IMR-90 (cell line): ENCODE measurements at regions not wholly inside any gene's neighbourhood (a gene's known extent, or its start where the extent isn't known, plus 50 kb on each side); places are given as distances from the start of the nearest gene placed in this dataset.

Experiments
- ATAC-seq: fragments of 200-7000 bp; cut with Tn5 transposase; 2 replicates; pipeline ENCODE4 v1.9.1; 2020; ENCODE audit warnings: low read depth, mild to moderate bottlenecking, moderate library complexity
- BruUV-seq: library from RNA; stranded (reverse); fragments of 400-500 nt; replicated peaks from 2 replicates; lab custom pipeline; 2021; lab: Mats Ljungman, UMichigan
- CTCF ChIA-PET: fragments of 300-600 bp; formaldehyde crosslinking; extraction: SDS; loops from one replicate; lab custom pipeline; 2021; ENCODE audit warnings: antibody characterized with exemption; lab: Yijun Ruan, JAX
- POLR2A ChIA-PET: fragments of 300-600 bp; sonication (Branson Sonifier 250); formaldehyde crosslinking; loops from one replicate; lab custom pipeline; 2022; ENCODE audit warnings: antibody characterized with exemption; ENCODE audit not compliant: unreplicated experiment; lab: Charles Lee
- DNase-seq: peaks from one replicate; pipeline ENCODE4 v3.0.0; 2013
- H2AFZ ChIP-seq: replicated peaks from 2 replicates; pipeline ENCODE3; 2013; ENCODE audit warnings: low read length, mild to moderate bottlenecking; ENCODE audit not compliant: poor library complexity
- H2AK5ac ChIP-seq: 2 replicates; pipeline ENCODE4 v1.6.1; 2013; ENCODE audit warnings: low read depth, low read length, inconsistent platforms
- H2AK9ac ChIP-seq: replicated peaks from 2 replicates; pipeline ENCODE3; 2013; ENCODE audit warnings: mild to moderate bottlenecking, low read depth, low read length, moderate library complexity; ENCODE audit not compliant: poor library complexity
- H2BK120ac ChIP-seq: 2 replicates; pipeline ENCODE4 v1.6.1; 2013; ENCODE audit warnings: low read depth, low read length, inconsistent platforms
- H2BK15ac ChIP-seq: 3 replicates; pipeline ENCODE4 v1.6.1; 2013; ENCODE audit warnings: low read depth, low read length, inconsistent platforms
- H2BK20ac ChIP-seq: 2 replicates; pipeline ENCODE4 v1.6.1; 2013; ENCODE audit warnings: low read depth, mild to moderate bottlenecking, inconsistent platforms, low read length, moderate library complexity
- H2BK5ac ChIP-seq: 2 replicates; pipeline ENCODE4 v1.6.1; 2013; ENCODE audit warnings: mild to moderate bottlenecking, low read depth, low read length, inconsistent platforms; ENCODE audit not compliant: poor library complexity, severe bottlenecking
- H3K14ac ChIP-seq: replicated peaks from 2 replicates; pipeline ENCODE4 v1.6.1; 2013; ENCODE audit warnings: low read depth, low read length, inconsistent platforms
- H3K18ac ChIP-seq: 2 replicates; pipeline ENCODE4 v1.6.1; 2013; ENCODE audit warnings: low read depth, low read length, control low read depth
- H3K23ac ChIP-seq: 2 replicates; pipeline ENCODE4 v1.6.1; 2013; ENCODE audit warnings: low read depth, low read length, inconsistent platforms
- H3K27ac ChIP-seq: 2 replicates; pipeline ENCODE4 v1.5.1; 2013; ENCODE audit warnings: mild to moderate bottlenecking, control low read depth, low read length; ENCODE audit not compliant: insufficient read depth
- H3K27me3 ChIP-seq: 2 replicates; pipeline ENCODE4 v1.6.1; 2013; ENCODE audit warnings: low read length; ENCODE audit not compliant: control insufficient read depth, insufficient read depth
- H3K36me3 ChIP-seq: 2 replicates; pipeline ENCODE4 v1.6.1; 2013; ENCODE audit warnings: low read length, mixed read lengths; ENCODE audit not compliant: control insufficient read depth, insufficient read depth
- H3K4ac ChIP-seq: 2 replicates; pipeline ENCODE4 v1.6.1; 2013; ENCODE audit warnings: low read depth, low read length, inconsistent platforms
- H3K4me1 ChIP-seq: 2 replicates; pipeline ENCODE4 v1.6.1; 2013; ENCODE audit warnings: low read length, mixed read lengths; ENCODE audit not compliant: control insufficient read depth, insufficient read depth
- H3K4me2 ChIP-seq: 2 replicates; pipeline ENCODE4 v1.6.1; 2013; ENCODE audit warnings: low read depth, mild to moderate bottlenecking, control low read depth, low read length, moderate library complexity
- H3K4me3 ChIP-seq: 2 replicates; pipeline ENCODE4 v1.5.1; 2013; ENCODE audit warnings: low read depth, mild to moderate bottlenecking, control low read depth, low read length, moderate library complexity; ENCODE audit not compliant: insufficient read depth
- H3K56ac ChIP-seq: 2 replicates; pipeline ENCODE4 v1.6.1; 2013; ENCODE audit warnings: low read length, inconsistent platforms; ENCODE audit not compliant: insufficient read depth; ENCODE audit errors: extremely low read depth
- H3K79me1 ChIP-seq, 2 experiments: 2 replicates each; pipeline ENCODE4 v1.6.1; 2013; ENCODE audit warnings: low read length in 2 of 2, inconsistent platforms in 1 of 2, low read depth in 1 of 2
- H3K9ac ChIP-seq: 2 replicates; pipeline ENCODE4 v1.6.1; 2013; ENCODE audit warnings: low read depth, low read length, control low read depth
- H3K9me1 ChIP-seq: 2 replicates; pipeline ENCODE4 v1.6.1; 2013; ENCODE audit warnings: low read length, inconsistent platforms; ENCODE audit not compliant: insufficient read depth
- H3K9me3 ChIP-seq: 2 replicates; pipeline ENCODE4 v1.6.1; 2013; ENCODE audit warnings: low read length; ENCODE audit not compliant: control insufficient read depth, insufficient read depth
- H4K20me1 ChIP-seq: 2 replicates; pipeline ENCODE4 v1.6.1; 2013; ENCODE audit warnings: low read length, inconsistent platforms; ENCODE audit not compliant: insufficient read depth
- H4K5ac ChIP-seq: 2 replicates; pipeline ENCODE4 v1.6.1; 2013; ENCODE audit warnings: mild to moderate bottlenecking, low read depth, low read length, control low read depth
- H4K8ac ChIP-seq, 2 experiments: 2 replicates each; pipeline ENCODE4 v1.6.1; 2013; ENCODE audit warnings: low read depth in 2 of 2, low read length in 2 of 2, control low read depth in 1 of 2, inconsistent platforms in 1 of 2
- H4K91ac ChIP-seq: 2 replicates; pipeline ENCODE4 v1.6.1; 2013; ENCODE audit warnings: low read depth, low read length, inconsistent platforms; ENCODE audit not compliant: insufficient read depth
- BHLHE40 ChIP-seq: fragments of 150-350 bp; IDR thresholded peaks from 2 replicates; pipeline ENCODE4 v1.6.1; 2016; ENCODE audit warnings: mild to moderate bottlenecking, low read depth, low read length
- CEBPB ChIP-seq: IDR thresholded peaks from 2 replicates; pipeline ENCODE4 v1.6.1; 2012; ENCODE audit warnings: low read depth, low read length, improper control_type of control experiment
- CHD1 ChIP-seq: IDR thresholded peaks from 2 replicates; pipeline ENCODE4 v1.6.1; 2012; ENCODE audit warnings: low read depth, low read length, improper control_type of control experiment
- MXI1 ChIP-seq: IDR thresholded peaks from 2 replicates; pipeline ENCODE4 v1.6.1; 2012; ENCODE audit warnings: low read depth, mild to moderate bottlenecking, low read length, moderate library complexity, borderline replicate concordance
- RCOR1 ChIP-seq: IDR thresholded peaks from 2 replicates; pipeline ENCODE4 v1.6.1; 2012; ENCODE audit warnings: mild to moderate bottlenecking, low read length, improper control_type of control experiment; ENCODE audit not compliant: insufficient replicate concordance
- WGBS, 2 experiments: methylation state at CpG; one replicate each; pipeline versions ENCODE4 v1.1.5 to v1.1.7; 2013; ENCODE audit warnings: missing lambda C conversion rate in 2 of 2; ENCODE audit not compliant: insufficient read length in 1 of 2; ENCODE audit errors: extremely low coverage in 2 of 2; 5-methylcytosine and 5-hydroxymethylcytosine counted together
- dilution Hi-C: fragments of 300-500 bp; cut with HindIII; formaldehyde crosslinking; loops from one replicate; pipeline ENCODE4 v1.14.3; 2018; ENCODE audit warnings: low sequenced_read_pairs; ENCODE audit not compliant: unreplicated experiment
- in situ Hi-C: fragments of 300-500 bp; cut with MboI; formaldehyde crosslinking; loops from 3 replicates; pipeline ENCODE4 v1.14.3; 2019; ENCODE audit warnings: low sequenced_read_pairs, inconsistent platforms, mixed read lengths
- intact Hi-C: fragments of 100-400 bp; cut with micrococcal nuclease; formaldehyde crosslinking; loops from 2 replicates; pipeline ENCODE4 v1.10.0; 2022

DNA sequence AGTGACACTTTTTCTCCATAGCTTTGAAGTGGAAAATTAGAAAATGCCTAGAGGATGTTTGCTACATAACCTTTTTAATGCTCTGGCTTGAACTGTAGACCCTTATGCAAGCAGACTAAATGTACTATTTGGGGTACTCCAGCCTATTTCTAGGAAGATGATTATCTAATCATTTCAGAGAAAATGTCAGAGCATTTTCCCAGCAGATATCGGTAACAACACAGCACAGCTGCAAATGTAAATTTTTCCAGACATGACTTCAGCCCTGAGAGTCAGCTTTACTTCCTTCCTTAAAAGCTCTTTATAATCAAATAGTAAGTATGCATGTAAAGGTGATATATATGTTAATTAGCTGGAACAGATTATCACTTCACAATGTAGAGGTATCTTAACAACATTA, 1647.1 kb downstream of the SUCLG1 start:
- no peaks in the 10 kb centered on the region for H4K20me1 ChIP-seq
- no peak overlapping the region for H2BK120ac ChIP-seq
- POLR2A ChIA-PET = no interaction called here
- no peak overlapping the region for H4K91ac ChIP-seq
- no peak overlapping the region for H3K23ac ChIP-seq
- TF ChIP-seq BHLHE40 (no peak), MXI1 (no peak), CEBPB (no peak), CHD1 (no peak), RCOR1 (no peak)
- H3K14ac ChIP-seq = no peak overlapping the region
- H2AK9ac ChIP-seq = no peak overlapping the region
- no peak overlapping the region for H3K4ac ChIP-seq
- no peak overlapping the region for H3K18ac ChIP-seq
- no peak overlapping the region for H3K9ac ChIP-seq
- no peak overlapping the region for H3K4me2 ChIP-seq
- no peaks in the 10 kb centered on the region for H3K9me1 ChIP-seq
- no peak overlapping the region for H2AFZ ChIP-seq
- ATAC-seq = no peak
- H4K5ac ChIP-seq = no peak overlapping the region
- no peak overlapping the region for H2BK20ac ChIP-seq
- in situ Hi-C loops (no loop called here), intact Hi-C loops (no loop called here), dilution Hi-C loops (no loop called here)
- no peaks in the 10 kb centered on the region for H3K9me3 ChIP-seq
- no peaks in the 10 kb centered on the region for H3K4me1 ChIP-seq
- no peak for DNase-seq
- CTCF ChIA-PET = no interaction called here
- no peak overlapping the region for H2BK5ac ChIP-seq
- no peaks in the 10 kb centered on the region for H3K27me3 ChIP-seq
- H3K36me3 ChIP-seq = no peaks in the 10 kb centered on the region
- no peak overlapping the region for H2BK15ac ChIP-seq
- H3K27ac ChIP-seq = no peak overlapping the region
- no peak overlapping the region for H3K4me3 ChIP-seq
- H3K56ac ChIP-seq = no peak overlapping the region
- H4K8ac ChIP-seq = no peak overlapping the region
- whole genome bisulfite sequencing, 2 experiments = no CpG with 5 or more reads among the region's 1 CpG
- H2AK5ac ChIP-seq = no peak overlapping the region
- no TSS peak for BruUV-seq
- H3K79me1 ChIP-seq = no peaks in the 10 kb centered on the region
